CD4-positive, CD25-positive, alpha-beta regulatory T cell (primary cell): ENCODE measurements at regions not wholly inside any gene's neighbourhood (a gene's known extent, or its start where the extent isn't known, plus 50 kb on each side); places are given as distances from the start of the nearest gene placed in this dataset.
"Not testable (repeated sequence)": the region's sequence is repeated elsewhere in the genome, so short reads cannot be mapped to it uniquely, and the experiment has no call there.

Experiments
- ATAC-seq, 2 donors: fragments of 150-1000 bp; cut with Tn5 transposase; one replicate each; pipeline ENCODE4 v1.10.0; 2021; ENCODE audit warnings: low read depth in 2 of 2, moderate number of reproducible peaks in 2 of 2, moderate library complexity in 1 of 2
- DNase-seq, 3 donors: peaks; one replicate each; pipeline versions ENCODE4 v3.0.0 to v3.0.0-alpha.2; 2012 to 2022; ENCODE audit warnings: mixed read lengths in 1 of 3
- H3K27ac ChIP-seq: one replicate; pipeline ENCODE4 v1.7.0; 2013; ENCODE audit warnings: mild to moderate bottlenecking, low read length; ENCODE audit not compliant: insufficient read depth, poor library complexity, severe bottlenecking
- H3K27me3 ChIP-seq: one replicate; pipeline ENCODE4 v1.7.0; 2013; ENCODE audit warnings: low read length; ENCODE audit not compliant: control insufficient read depth, insufficient read depth
- H3K36me3 ChIP-seq: one replicate; pipeline ENCODE4 v1.7.0; 2013; ENCODE audit warnings: mild to moderate bottlenecking, low read length, moderate library complexity; ENCODE audit not compliant: control insufficient read depth, insufficient read depth
- H3K4me1 ChIP-seq: 2 replicates; pipeline ENCODE4 v1.7.0; 2013; ENCODE audit warnings: mild to moderate bottlenecking, low read length; ENCODE audit not compliant: insufficient read depth, control insufficient read depth, poor library complexity, severe bottlenecking
- H3K4me3 ChIP-seq: one replicate; pipeline ENCODE4 v1.7.0; 2013; ENCODE audit warnings: low read depth, mild to moderate bottlenecking, low read length, moderate library complexity
- H3K9me3 ChIP-seq, 2 experiments: 1 replicate in 1 of 2; 2 replicates in 1 of 2; pipeline ENCODE4 v1.7.0; 2013; ENCODE audit warnings: low read length in 2 of 2, mild to moderate bottlenecking in 1 of 2, moderate library complexity in 1 of 2; ENCODE audit not compliant: control insufficient read depth in 2 of 2
- H3K27ac Mint-ChIP-seq, 3 donors: one replicate each; pipeline ENCODE4 v1.8.0; 2020 to 2022; ENCODE audit warnings: mild to moderate bottlenecking in 3 of 3, mixed read lengths in 3 of 3, moderate library complexity in 2 of 3
- H3K27me3 Mint-ChIP-seq: one replicate; pipeline ENCODE4 v1.8.0; 2022; ENCODE audit warnings: mild to moderate bottlenecking, mixed read lengths
- H3K36me3 Mint-ChIP-seq: one replicate; pipeline ENCODE4 v1.8.0; 2020; ENCODE audit warnings: mixed read lengths
- H3K4me1 Mint-ChIP-seq, 4 donors: one replicate each; pipeline ENCODE4 v1.8.0; 2020 to 2022; ENCODE audit warnings: mixed read lengths in 4 of 4, mild to moderate bottlenecking in 1 of 4
- H3K4me3 Mint-ChIP-seq, 4 donors: one replicate each; pipeline ENCODE4 v1.8.0; 2020 to 2022; ENCODE audit warnings: mild to moderate bottlenecking in 4 of 4, mixed read lengths in 4 of 4, moderate library complexity in 3 of 4
- H3K9me3 Mint-ChIP-seq, 7 donors: one replicate each; pipeline ENCODE4 v1.8.0; 2020 to 2022; ENCODE audit warnings: mixed read lengths in 7 of 7, mild to moderate bottlenecking in 3 of 7, moderate library complexity in 2 of 7

- H3K36me3 ChIP-seq, result no peaks in the 10 kb centered on the region
- H3K27me3 ChIP-seq, result no peaks in the 10 kb centered on the region
- Mint-ChIP-seq H3K4me1 (no peaks in the 10 kb centered on the region), H3K36me3 (no peaks in the 10 kb centered on the region), H3K4me3 (no peak overlapping the region), H3K27ac (no peak overlapping the region), H3K9me3 (peaks cover 0 to 2% (median 0%) of the 10 kb centered on the region in 7 donors), H3K27me3 (no peaks in the 10 kb centered on the region)
- no peaks in the 10 kb centered on the region for H3K9me3 ChIP-seq
- no peaks in the 10 kb centered on the region for H3K4me1 ChIP-seq
- H3K27ac ChIP-seq, result no peak overlapping the region
- H3K4me3 ChIP-seq, result no peak overlapping the region
- ATAC-seq (no peak), DNase-seq (no peak)
Observed at GRCh38 chr12:69046920-69047319, 113.9 kb upstream of the CPM start.

- Histone ChIP-seq H3K9me3 (no peaks in the 10 kb centered on the region), H3K4me3 (no peak overlapping the region), H3K27ac (no peak overlapping the region), H3K36me3 (no peaks in the 10 kb centered on the region), H3K4me1 (peaks cover 1% of the 10 kb centered on the region), H3K27me3 (no peaks in the 10 kb centered on the region)
- Mint-ChIP-seq H3K9me3 (peaks cover 0 to 2% (median 0%) of the 10 kb centered on the region in 7 donors), H3K27ac (peak overlapping the region in 1 of 3 donors; percentile 22), H3K4me3 (no peak overlapping the region), H3K36me3 (no peaks in the 10 kb centered on the region), H3K4me1 (peaks cover 4 to 10% (median 8%) of the 10 kb centered on the region in 4 donors), H3K27me3 (no peaks in the 10 kb centered on the region)
- DNase-seq (no peak), ATAC-seq (no peak)
Observed at GRCh38 chr12:69047990-69048389, 115.0 kb upstream of the CPM start.

GRCh38 chr12:69049855-69050254 lies 116.9 kb upstream of the CPM start:
- DNase-seq, H3K27me3 ChIP-seq, H3K4me3 ChIP-seq, H3K27me3 Mint-ChIP-seq, H3K4me3 Mint-ChIP-seq, H3K4me1 ChIP-seq, H3K36me3 ChIP-seq, H3K27ac Mint-ChIP-seq, H3K36me3 Mint-ChIP-seq, H3K9me3 Mint-ChIP-seq, H3K27ac ChIP-seq, ATAC-seq, H3K9me3 ChIP-seq: not testable (repeated sequence)
- H3K4me1 Mint-ChIP-seq, result peaks cover 4 to 15% (median 12%) of the 10 kb centered on the region in 4 donors

GRCh38 chr12:69052613-69053408 lies 119.8 kb upstream of the CPM start:
- Histone ChIP-seq H3K4me1 (peaks cover 4% of the 10 kb centered on the region), H3K27me3 (no peaks in the 10 kb centered on the region), H3K27ac (peak overlapping the region; percentile 10), H3K4me3 (peak overlapping the region; percentile 29), H3K9me3 (no peaks in the 10 kb centered on the region), H3K36me3 (no peaks in the 10 kb centered on the region)
- Mint-ChIP-seq H3K27ac (peak overlapping the region in 2 of 3 donors; percentile 27 to 33), H3K4me3 (peak overlapping the region in 2 of 4 donors; percentile 24 to 58), H3K9me3 (peaks cover 0 to 3% (median 0%) of the 10 kb centered on the region in 7 donors), H3K27me3 (no peaks in the 10 kb centered on the region), H3K4me1 (peaks cover 4 to 16% (median 12%) of the 10 kb centered on the region in 4 donors), H3K36me3 (no peaks in the 10 kb centered on the region)
- DNase-seq (peak; percentile 13 to 64 (median 21)), ATAC-seq (peak; percentile 70 to 73)

GRCh38 chr12:69054343-69055056 lies 121.5 kb upstream of the CPM start:
- H3K27me3 ChIP-seq, result no peaks in the 10 kb centered on the region
- Mint-ChIP-seq H3K4me3 (no peak overlapping the region), H3K36me3 (no peaks in the 10 kb centered on the region), H3K4me1 (peaks cover 6 to 16% (median 12%) of the 10 kb centered on the region in 4 donors), H3K27me3 (no peaks in the 10 kb centered on the region), H3K9me3 (peaks cover 0 to 1% (median 0%) of the 10 kb centered on the region in 7 donors), H3K27ac (no peak overlapping the region)
- no peak overlapping the region for H3K27ac ChIP-seq
- H3K9me3 ChIP-seq, result no peaks in the 10 kb centered on the region
- peaks cover 4% of the 10 kb centered on the region for H3K4me1 ChIP-seq
- no peaks in the 10 kb centered on the region for H3K36me3 ChIP-seq
- DNase-seq (no peak), ATAC-seq (no peak)
- H3K4me3 ChIP-seq, result no peak overlapping the region

GRCh38 chr12:69055280-69055679 lies 122.3 kb upstream of the CPM start:
- no peaks in the 10 kb centered on the region for H3K27me3 Mint-ChIP-seq
- no peak overlapping the region for H3K27ac ChIP-seq
- no peaks in the 10 kb centered on the region for H3K36me3 ChIP-seq
- no peaks in the 10 kb centered on the region for H3K27me3 ChIP-seq
- no peaks in the 10 kb centered on the region for H3K36me3 Mint-ChIP-seq
- H3K4me1 Mint-ChIP-seq, result peaks cover 8 to 16% (median 12%) of the 10 kb centered on the region in 4 donors
- peaks cover 4% of the 10 kb centered on the region for H3K4me1 ChIP-seq
- DNase-seq (no peak), ATAC-seq (no peak)
- H3K4me3 Mint-ChIP-seq, result no peak overlapping the region
- no peak overlapping the region for H3K27ac Mint-ChIP-seq
- H3K4me3 ChIP-seq, result no peak overlapping the region
- peaks cover 0 to 1% (median 0%) of the 10 kb centered on the region in 7 donors for H3K9me3 Mint-ChIP-seq
- no peaks in the 10 kb centered on the region for H3K9me3 ChIP-seq

- Mint-ChIP-seq H3K9me3 (peaks cover 0 to 1% (median 0%) of the 10 kb centered on the region in 7 donors), H3K4me3 (no peak overlapping the region), H3K36me3 (no peaks in the 10 kb centered on the region), H3K27ac (no peak overlapping the region), H3K4me1 (peaks cover 8 to 16% (median 12%) of the 10 kb centered on the region in 4 donors), H3K27me3 (no peaks in the 10 kb centered on the region)
- no peak overlapping the region for H3K27ac ChIP-seq
- ATAC-seq, result no peak
- H3K36me3 ChIP-seq, result no peaks in the 10 kb centered on the region
- no peak overlapping the region for H3K4me3 ChIP-seq
- no peak for DNase-seq
- H3K4me1 ChIP-seq, result peaks cover 4% of the 10 kb centered on the region
- H3K9me3 ChIP-seq, result no peaks in the 10 kb centered on the region
- no peaks in the 10 kb centered on the region for H3K27me3 ChIP-seq
Observed at GRCh38 chr12:69055706-69056105, 122.7 kb upstream of the CPM start.
